ENCODE measurements at regions not wholly inside any gene's neighbourhood (a gene's known extent, or its start where the extent isn't known, plus 50 kb on each side); places are given as distances from the start of the nearest gene placed in this dataset.

DNA sequence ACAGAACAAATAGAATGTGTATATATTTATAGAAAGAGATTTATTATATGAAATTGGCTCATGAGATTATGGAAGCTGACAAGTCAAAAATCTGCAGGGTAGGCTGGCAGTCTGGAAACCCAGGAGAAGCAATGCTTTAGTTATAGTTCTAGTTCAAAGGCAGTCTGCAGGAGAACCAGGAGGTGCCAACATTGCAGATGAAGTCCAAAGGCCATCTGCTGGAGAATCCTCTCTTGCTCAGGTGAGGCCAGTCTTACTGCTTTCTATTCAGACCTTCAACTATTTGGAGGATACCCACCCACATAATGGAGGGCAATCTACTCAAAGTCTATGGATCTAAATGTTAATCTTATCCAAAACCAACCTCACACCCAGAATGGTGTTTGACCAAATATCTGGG is 75.9 kb upstream of the MRPS6 start:
- TF ChIP-seq, protein P1, sequence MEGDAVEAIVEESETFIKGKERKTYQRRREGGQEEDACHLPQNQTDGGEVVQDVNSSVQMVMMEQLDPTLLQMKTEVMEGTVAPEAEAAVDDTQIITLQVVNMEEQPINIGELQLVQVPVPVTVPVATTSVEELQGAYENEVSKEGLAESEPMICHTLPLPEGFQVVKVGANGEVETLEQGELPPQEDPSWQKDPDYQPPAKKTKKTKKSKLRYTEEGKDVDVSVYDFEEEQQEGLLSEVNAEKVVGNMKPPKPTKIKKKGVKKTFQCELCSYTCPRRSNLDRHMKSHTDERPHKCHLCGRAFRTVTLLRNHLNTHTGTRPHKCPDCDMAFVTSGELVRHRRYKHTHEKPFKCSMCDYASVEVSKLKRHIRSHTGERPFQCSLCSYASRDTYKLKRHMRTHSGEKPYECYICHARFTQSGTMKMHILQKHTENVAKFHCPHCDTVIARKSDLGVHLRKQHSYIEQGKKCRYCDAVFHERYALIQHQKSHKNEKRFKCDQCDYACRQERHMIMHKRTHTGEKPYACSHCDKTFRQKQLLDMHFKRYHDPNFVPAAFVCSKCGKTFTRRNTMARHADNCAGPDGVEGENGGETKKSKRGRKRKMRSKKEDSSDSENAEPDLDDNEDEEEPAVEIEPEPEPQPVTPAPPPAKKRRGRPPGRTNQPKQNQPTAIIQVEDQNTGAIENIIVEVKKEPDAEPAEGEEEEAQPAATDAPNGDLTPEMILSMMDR (IDR thresholded peaks at IDR 0.05): no peak
- no peak for TF ChIP-seq POLR2A (IDR thresholded peaks at IDR 0.05)
- TF ChIP-seq POLR2AphosphoS5 (IDR thresholded peaks at IDR 0.05): no peak
